GM12891 (cell line): ENCODE measurements at regions not wholly inside any gene's neighbourhood (a gene's known extent, or its start where the extent isn't known, plus 50 kb on each side); places are given as distances from the start of the nearest gene placed in this dataset.

ENCODE experiments used
- POLR2A ChIP-seq: IDR thresholded peaks from 2 replicates; pipeline ENCODE4 v1.6.1; 2011; ENCODE audit warnings: low read depth, low read length, control low read depth
- POLR2AphosphoS5 ChIP-seq: IDR thresholded peaks from 2 replicates; pipeline ENCODE4 v1.6.1; 2011; ENCODE audit warnings: low read depth, low read length, control low read depth
- POU2F2 ChIP-seq: IDR thresholded peaks from 2 replicates; pipeline ENCODE4 v1.6.1; 2011; ENCODE audit warnings: low read depth, mild to moderate bottlenecking, control low read depth, low read length, moderate library complexity
- SPI1 ChIP-seq: IDR thresholded peaks from 2 replicates; pipeline ENCODE4 v1.6.1; 2011; ENCODE audit warnings: low read depth, low read length, control low read depth
- TAF1 ChIP-seq: IDR thresholded peaks from 2 replicates; pipeline ENCODE4 v1.6.1; 2011; ENCODE audit warnings: low read depth, low read length, control low read depth

GRCh38 chr2:6186332-6187151, 494.4 kb downstream of the SOX11 start:
- TF ChIP-seq SPI1, result no peak
- TF ChIP-seq POLR2AphosphoS5, result no peak
- no peak for TF ChIP-seq POLR2A
- TF ChIP-seq TAF1, result no peak
- no peak for TF ChIP-seq POU2F2
